ENCODE measurements at regions not wholly inside any gene's neighbourhood (a gene's known extent, or its start where the extent isn't known, plus 50 kb on each side); places are given as distances from the start of the nearest gene placed in this dataset.
"Not testable (repeated sequence)": the region's sequence is repeated elsewhere in the genome, so short reads cannot be mapped to it uniquely, and the experiment has no call there.

- no peaks in the 10 kb centered on the region for H3K27me3 ChIP-seq
- TF ChIP-seq CTCF (IDR thresholded peaks at IDR 0.05), result no peak
- TF ChIP-seq EP300 (IDR thresholded peaks at IDR 0.05), result no peak
- TF ChIP-seq POLR2A (IDR thresholded peaks at IDR 0.05), result no peak
- no peak overlapping the region for H3K27ac ChIP-seq
- H3K36me3 ChIP-seq, result no peaks in the 10 kb centered on the region
- 91 to 100% (median 93%) methylated on average over 1 of the region's 1 CpG for WGBS, 3 donors
- intact Hi-C loops (cut with DNase I), result no loop called here
- H3K4me3 ChIP-seq, result no peak overlapping the region
- no peaks in the 10 kb centered on the region for H3K4me1 ChIP-seq (ENCODE audit: insufficient read depth)
- peaks cover 0 to 4% of the 10 kb centered on the region in 2 donors for H3K9me3 ChIP-seq
- no peak for DNase-seq
These were observed 171.0 kb downstream of the TLE3 start for GRCh38 chr15:69926721-69927120.

- H3K36me3 ChIP-seq; intact Hi-C loops (cut with DNase I); H3K4me3 ChIP-seq; H3K9me3 ChIP-seq; H3K27me3 ChIP-seq; H3K4me1 ChIP-seq (ENCODE audit: insufficient read depth); DNase-seq; H3K27ac ChIP-seq: not testable (repeated sequence)
- WGBS, 3 donors, result 85 to 94% (median 91%) methylated on average over 2 of the region's 2 CpGs
These were observed 168.8 kb downstream of the TLE3 start for GRCh38 chr15:69928890-69929289.

DNA sequence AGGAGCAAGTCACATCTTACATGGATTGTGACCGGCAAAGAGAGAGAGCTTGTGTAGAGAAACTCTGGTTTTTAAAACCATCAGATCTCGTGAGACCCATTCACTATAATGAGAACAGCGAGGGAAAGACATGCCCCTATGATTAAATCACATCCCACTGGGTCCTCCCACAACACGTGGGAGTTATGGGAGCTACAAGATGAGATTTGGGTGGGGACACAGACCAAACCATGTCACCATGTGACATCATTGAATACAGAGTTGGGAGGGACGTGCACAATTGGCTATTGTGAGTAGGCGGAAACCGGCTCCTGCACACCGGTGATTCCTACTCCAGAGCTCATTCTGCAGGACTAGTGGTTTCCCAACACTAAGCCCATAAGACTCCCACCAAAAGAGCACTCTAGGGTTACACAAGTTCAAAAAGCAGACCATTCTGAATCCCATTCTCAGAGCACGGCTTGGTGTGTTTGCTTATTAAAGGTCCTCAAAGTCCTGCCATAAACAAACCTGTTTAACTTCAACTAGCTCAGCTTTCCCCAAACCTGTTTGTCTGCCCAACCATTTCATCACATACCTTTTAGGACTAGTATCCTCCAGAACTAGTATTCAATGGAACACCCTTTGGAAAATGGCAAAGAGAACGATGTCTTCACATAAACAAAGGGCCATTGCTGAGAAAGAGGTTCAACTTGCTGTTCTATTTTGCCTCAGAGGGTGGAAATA is 167.6 kb downstream of the TLE3 start:
- TF ChIP-seq EP300 (IDR thresholded peaks at IDR 0.05), result no peak
- TF ChIP-seq CTCF (IDR thresholded peaks at IDR 0.05), result no peak
- WGBS, 3 donors, result 88 to 89% (median 88%) methylated on average over 10 of the region's 10 CpGs
- Histone ChIP-seq H3K4me1 (ENCODE audit: insufficient read depth) (no peaks in the 10 kb centered on the region), H3K4me3 (no peak overlapping the region), H3K36me3 (no peaks in the 10 kb centered on the region), H3K27ac (no peak overlapping the region), H3K27me3 (no peaks in the 10 kb centered on the region), H3K9me3 (peaks cover 0 to 4% of the 10 kb centered on the region in 2 donors)
- intact Hi-C loops (cut with DNase I), result no loop called here
- DNase-seq, result no peak

- 81 to 91% (median 88%) methylated on average over 5 of the region's 5 CpGs for WGBS, 3 donors
These were observed 167.0 kb downstream of the TLE3 start for GRCh38 chr15:69930754-69931153.

More at GRCh38 chr15:69930754-69931153, 167.0 kb downstream of the TLE3 start:
- intact Hi-C loops (cut with DNase I), result no loop called here
- H3K4me3 ChIP-seq, result no peak overlapping the region
- DNase-seq, result no peak
- H3K36me3 ChIP-seq, result no peaks in the 10 kb centered on the region
- TF ChIP-seq CTCF (IDR thresholded peaks at IDR 0.05), result no peak
- TF ChIP-seq EP300 (IDR thresholded peaks at IDR 0.05), result no peak
- no peak for TF ChIP-seq POLR2A (IDR thresholded peaks at IDR 0.05)
- no peaks in the 10 kb centered on the region for H3K4me1 ChIP-seq (ENCODE audit: insufficient read depth)
- H3K9me3 ChIP-seq, result peaks cover 0 to 4% of the 10 kb centered on the region in 2 donors
- H3K27me3 ChIP-seq, result no peaks in the 10 kb centered on the region
- H3K27ac ChIP-seq, result no peak overlapping the region
